Gastroesophageal sphincter (tissue), 4 donors: ENCODE measurements at regions not wholly inside any gene's neighbourhood (a gene's known extent, or its start where the extent isn't known, plus 50 kb on each side); places are given as distances from the start of the nearest gene placed in this dataset.

Experiments
- ATAC-seq: fragments of 150-250 bp; one replicate; pipeline ENCODE4 v1.9.1; 2016; ENCODE audit warnings: mild to moderate bottlenecking, moderate library complexity
- H3K27ac ChIP-seq, 4 donors: fragments of 200-600 bp; sonication (generic) in 3 of 4; 1 replicate in 3 of 4; 2 replicates in 1 of 4; pipeline ENCODE4 v1.5.1; 2016 to 2019
- H3K27me3 ChIP-seq: fragments of 200-600 bp; sonication (generic); one replicate; pipeline ENCODE4 v1.5.1; 2019
- H3K36me3 ChIP-seq, 2 donors: fragments of 200-600 bp; sonication (generic); one replicate each; pipeline ENCODE4 v1.5.1; 2019; ENCODE audit warnings: control low read depth in 1 of 2
- H3K4me1 ChIP-seq, 3 donors: fragments of 200-600 bp; sonication (generic); 1 replicate in 2 of 3; 2 replicates in 1 of 3; pipeline ENCODE4 v1.5.1; 2016 to 2019; ENCODE audit warnings: control low read depth in 2 of 3
- H3K4me3 ChIP-seq, 2 donors: fragments of 200-600 bp; sonication (generic); one replicate each; pipeline ENCODE4 v1.5.1; 2019; ENCODE audit warnings: mild to moderate bottlenecking in 1 of 2, moderate library complexity in 1 of 2
- H3K9me3 ChIP-seq, 3 donors: fragments of 200-600 bp; sonication (generic); one replicate each; pipeline ENCODE4 v1.5.1; 2017 to 2019; ENCODE audit warnings: control low read depth in 2 of 3
- EP300 ChIP-seq: sonication (generic); formaldehyde crosslinking; IDR thresholded peaks from one replicate; pipeline ENCODE4 v1.6.1; 2017; ENCODE audit warnings: antibody characterized with exemption, mild to moderate bottlenecking
- POLR2A ChIP-seq, 2 donors: fragments of 450-650 bp; IDR thresholded peaks; one replicate each; pipeline ENCODE4 v1.6.1; 2017; ENCODE audit warnings: antibody characterized with exemption in 2 of 2, mild to moderate bottlenecking in 2 of 2, moderate library complexity in 1 of 2
- POLR2AphosphoS5 ChIP-seq: sonication (generic); formaldehyde crosslinking; IDR thresholded peaks from one replicate; pipeline ENCODE4 v1.6.1; 2017; ENCODE audit warnings: antibody characterized with exemption
- WGBS, 2 donors: methylation state at CpG; one replicate each; pipeline ENCODE4 v1.1.5; 2018; ENCODE audit warnings: low coverage in 1 of 2; 5-methylcytosine and 5-hydroxymethylcytosine counted together
- TF ChIP-seq, protein P1 (sequence below), 4 experiments: fragments of 200-600 bp in 2 of 4; fragments of 450-650 bp in 2 of 4; sonication (generic) in 1 of 4; IDR thresholded peaks; one replicate each; pipeline ENCODE4 v1.5.1; 2017 to 2019; ENCODE audit warnings: antibody characterized with exemption in 4 of 4, mild to moderate bottlenecking in 2 of 4, moderate library complexity in 2 of 4

DNA sequence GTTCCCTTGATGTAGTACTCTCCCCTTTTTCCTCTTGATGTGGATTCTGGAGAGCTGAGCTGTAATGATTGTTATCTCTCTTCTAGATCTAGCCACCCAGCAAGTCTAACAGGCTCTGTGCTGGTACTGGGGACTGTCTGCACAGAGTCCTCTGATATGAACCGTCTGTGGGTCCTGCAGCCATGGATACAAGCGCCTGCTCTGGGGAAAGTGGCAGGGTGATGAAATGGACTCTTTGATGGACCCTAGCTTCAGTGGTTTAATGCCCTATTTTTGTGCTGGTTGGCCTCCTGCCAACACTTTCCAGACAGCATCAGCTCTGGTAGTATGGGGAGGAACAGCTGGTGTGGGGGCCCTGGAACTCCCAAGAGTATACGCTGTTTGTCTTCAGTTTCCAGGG lies 216.3 kb downstream of the ADGRG6 start:
- no peak overlapping the region for H3K27ac ChIP-seq
- 60 to 79% methylated on average over 1 to 2 of the region's 3 CpGs for WGBS, 2 donors
- H3K27me3 ChIP-seq = no peaks in the 10 kb centered on the region
- no peak overlapping the region for H3K4me3 ChIP-seq
- no peaks in the 10 kb centered on the region for H3K36me3 ChIP-seq
- H3K4me1 ChIP-seq = peaks cover 0 to 5% (median 0%) of the 10 kb centered on the region in 3 donors
- no peaks in the 10 kb centered on the region for H3K9me3 ChIP-seq
- no peak for ATAC-seq
- TF ChIP-seq, protein P1, sequence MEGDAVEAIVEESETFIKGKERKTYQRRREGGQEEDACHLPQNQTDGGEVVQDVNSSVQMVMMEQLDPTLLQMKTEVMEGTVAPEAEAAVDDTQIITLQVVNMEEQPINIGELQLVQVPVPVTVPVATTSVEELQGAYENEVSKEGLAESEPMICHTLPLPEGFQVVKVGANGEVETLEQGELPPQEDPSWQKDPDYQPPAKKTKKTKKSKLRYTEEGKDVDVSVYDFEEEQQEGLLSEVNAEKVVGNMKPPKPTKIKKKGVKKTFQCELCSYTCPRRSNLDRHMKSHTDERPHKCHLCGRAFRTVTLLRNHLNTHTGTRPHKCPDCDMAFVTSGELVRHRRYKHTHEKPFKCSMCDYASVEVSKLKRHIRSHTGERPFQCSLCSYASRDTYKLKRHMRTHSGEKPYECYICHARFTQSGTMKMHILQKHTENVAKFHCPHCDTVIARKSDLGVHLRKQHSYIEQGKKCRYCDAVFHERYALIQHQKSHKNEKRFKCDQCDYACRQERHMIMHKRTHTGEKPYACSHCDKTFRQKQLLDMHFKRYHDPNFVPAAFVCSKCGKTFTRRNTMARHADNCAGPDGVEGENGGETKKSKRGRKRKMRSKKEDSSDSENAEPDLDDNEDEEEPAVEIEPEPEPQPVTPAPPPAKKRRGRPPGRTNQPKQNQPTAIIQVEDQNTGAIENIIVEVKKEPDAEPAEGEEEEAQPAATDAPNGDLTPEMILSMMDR (IDR thresholded peaks at IDR 0.05) = no peak
- TF ChIP-seq POLR2AphosphoS5 (no peak), POLR2A (IDR thresholded peaks at IDR 0.05) (no peak), EP300 (no peak)

DNA sequence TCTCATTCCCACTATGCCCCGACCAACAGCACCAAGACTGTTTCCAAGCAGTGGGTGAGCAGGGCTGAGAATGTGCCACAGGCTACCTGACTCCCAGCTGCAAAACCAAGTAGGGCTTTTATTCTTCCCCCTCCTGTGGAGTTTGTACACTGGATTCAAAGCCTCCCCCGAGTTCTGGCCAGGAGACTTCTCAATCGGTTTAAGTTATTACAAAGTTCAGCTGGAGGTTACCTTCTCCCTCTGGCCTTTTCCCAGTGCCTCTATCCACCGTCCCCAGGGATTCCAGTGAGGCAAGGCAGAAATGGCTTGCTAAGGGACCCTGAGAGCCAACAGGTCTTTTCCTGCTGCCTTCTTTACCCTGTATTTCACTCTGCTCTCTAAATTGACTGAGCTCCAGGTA lies 217.0 kb downstream of the ADGRG6 start:
- Histone ChIP-seq H3K4me3 (no peak overlapping the region), H3K36me3 (no peaks in the 10 kb centered on the region), H3K27ac (no peak overlapping the region), H3K9me3 (no peaks in the 10 kb centered on the region), H3K27me3 (no peaks in the 10 kb centered on the region), H3K4me1 (peaks cover 0 to 12% (median under 1%) of the 10 kb centered on the region in 3 donors)
- no peak for ATAC-seq
- no peak for TF ChIP-seq POLR2AphosphoS5
- no peak for TF ChIP-seq EP300
- TF ChIP-seq, protein P1 (IDR thresholded peaks at IDR 0.05) = no peak
- TF ChIP-seq POLR2A (IDR thresholded peaks at IDR 0.05) = no peak
- 20 to 100% methylated on average over 1 to 2 of the region's 4 CpGs for WGBS, 2 donors

DNA sequence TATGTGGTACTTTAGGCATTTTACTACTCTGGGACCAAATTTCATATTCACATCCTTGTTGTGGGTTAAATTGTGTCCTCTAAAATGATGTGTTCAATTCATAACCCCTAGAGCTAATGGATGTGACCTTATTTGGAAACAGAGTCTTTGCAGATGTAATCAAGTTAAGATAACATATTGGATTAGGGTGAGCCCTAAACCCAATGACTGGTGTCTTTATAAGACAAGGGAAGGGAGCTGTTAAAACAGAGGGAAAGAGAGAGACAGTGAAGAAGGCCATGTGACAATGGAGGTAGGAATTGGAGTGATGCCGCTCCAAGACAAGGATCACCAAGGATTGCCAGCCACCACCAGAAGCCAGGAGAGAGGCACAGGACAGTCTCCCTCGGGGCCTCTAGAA lies 220.0 kb downstream of the ADGRG6 start:
- TF ChIP-seq POLR2A (IDR thresholded peaks at IDR 0.05) = no peak
- TF ChIP-seq EP300 = no peak
- no peak for TF ChIP-seq POLR2AphosphoS5
- TF ChIP-seq, protein P1 (IDR thresholded peaks at IDR 0.05) = no peak
- Histone ChIP-seq H3K4me3 (no peak overlapping the region), H3K36me3 (no peaks in the 10 kb centered on the region), H3K27ac (no peak overlapping the region), H3K9me3 (no peaks in the 10 kb centered on the region), H3K4me1 (peaks cover 4 to 20% (median 5%) of the 10 kb centered on the region in 3 donors), H3K27me3 (no peaks in the 10 kb centered on the region)
- 79 to 86% methylated on average over 2 of the region's 2 CpGs for WGBS, 2 donors
- no peak for ATAC-seq

DNA sequence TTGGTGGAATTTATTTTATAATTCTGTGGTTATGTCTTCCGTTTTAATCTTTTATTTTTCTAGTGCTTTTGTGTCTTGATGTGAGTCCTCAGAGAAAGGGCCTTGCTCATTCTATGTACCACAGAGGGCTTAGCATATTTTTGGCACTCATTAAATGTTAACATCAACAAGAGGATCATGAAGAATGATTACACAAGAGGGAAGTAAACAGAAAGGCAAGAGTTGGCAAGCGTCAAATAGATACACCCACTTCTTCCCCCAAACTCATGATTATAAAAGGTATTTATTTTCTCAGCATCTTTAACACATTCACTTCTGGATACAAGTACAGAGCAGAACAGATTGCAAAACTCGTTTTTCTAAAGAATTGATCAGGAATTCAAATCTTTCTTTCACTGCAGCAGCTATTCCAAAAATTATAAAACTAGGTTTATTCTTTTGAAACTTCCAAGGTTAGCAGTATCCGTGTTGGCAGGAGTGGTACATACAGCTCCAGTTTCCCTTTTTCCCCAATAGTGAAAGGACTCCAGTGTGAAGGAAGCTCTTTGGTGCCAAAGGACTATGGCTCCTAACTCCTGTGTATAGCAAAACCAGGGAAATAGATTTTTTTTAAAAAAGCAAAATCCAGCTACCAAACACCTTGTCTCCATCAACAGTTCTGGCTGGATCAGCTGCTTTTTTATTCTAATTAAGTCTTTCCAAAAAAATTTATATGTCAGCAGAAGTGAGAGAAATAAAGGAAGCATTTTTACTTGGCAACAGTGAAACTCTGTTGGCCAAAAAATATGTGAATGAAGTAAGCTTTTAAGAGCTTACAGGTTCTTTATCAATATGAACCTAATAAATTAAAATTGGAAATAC lies 221.9 kb downstream of the ADGRG6 start:
- no peak for ATAC-seq
- Histone ChIP-seq H3K36me3 (no peaks in the 10 kb centered on the region), H3K27me3 (no peaks in the 10 kb centered on the region), H3K9me3 (no peaks in the 10 kb centered on the region), H3K27ac (peak overlapping the region in 2 of 4 donors; percentile 20 to 39), H3K4me1 (peaks cover 4 to 20% (median 5%) of the 10 kb centered on the region in 3 donors), H3K4me3 (no peak overlapping the region)
- TF ChIP-seq POLR2A (IDR thresholded peaks at IDR 0.05) (no peak), EP300 (no peak), POLR2AphosphoS5 (peak; percentile 76)
- TF ChIP-seq, protein P1 (IDR thresholded peaks at IDR 0.05) = no peak
- WGBS, 2 donors = 15% methylated on average over 4 of the region's 4 CpGs

DNA sequence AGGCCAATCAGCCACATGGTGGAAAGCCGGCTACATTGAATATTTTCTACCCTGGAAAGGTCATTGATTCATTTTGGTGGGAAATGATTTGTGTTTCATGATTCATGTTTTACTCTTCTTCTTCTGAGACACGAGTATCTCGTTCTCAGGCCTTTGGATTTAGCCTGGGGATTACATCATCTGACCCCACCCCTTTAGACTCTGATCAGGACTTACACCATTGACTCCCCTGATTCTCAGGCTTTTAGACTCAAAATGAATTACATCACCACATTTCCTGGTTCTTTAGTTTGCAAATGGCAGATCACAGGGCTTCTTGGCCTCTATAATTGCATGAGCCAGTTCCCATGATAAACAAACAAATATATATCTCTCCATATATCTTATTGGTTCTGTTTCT lies 228.8 kb downstream of the ADGRG6 start:
- no peak overlapping the region for H3K27ac ChIP-seq
- TF ChIP-seq, protein P1 (IDR thresholded peaks at IDR 0.05) = no peak
- no peak for TF ChIP-seq POLR2AphosphoS5
- no peaks in the 10 kb centered on the region for H3K36me3 ChIP-seq
- WGBS, 2 donors = 79% methylated on average over 3 of the region's 3 CpGs
- peaks cover 0 to 4% (median 0%) of the 10 kb centered on the region in 3 donors for H3K9me3 ChIP-seq
- ATAC-seq = no peak
- no peak overlapping the region for H3K4me3 ChIP-seq
- H3K4me1 ChIP-seq = no peaks in the 10 kb centered on the region
- no peaks in the 10 kb centered on the region for H3K27me3 ChIP-seq
